Breast epithelium (tissue), 3 donors: ENCODE measurements at regions not wholly inside any gene's neighbourhood (a gene's known extent, or its start where the extent isn't known, plus 50 kb on each side); places are given as distances from the start of the nearest gene placed in this dataset.

ENCODE experiments used
- CTCF ChIP-seq, 3 donors: fragments of 450-650 bp; IDR thresholded peaks; one replicate each; pipeline ENCODE4 v1.5.1; 2016 to 2017; ENCODE audit warnings: antibody characterized with exemption in 3 of 3, mild to moderate bottlenecking in 3 of 3, moderate library complexity in 3 of 3
- POLR2A ChIP-seq: fragments of 450-650 bp; IDR thresholded peaks from one replicate; pipeline ENCODE4 v1.6.1; 2016; ENCODE audit warnings: antibody characterized with exemption, mild to moderate bottlenecking, moderate library complexity

- TF ChIP-seq CTCF (IDR thresholded peaks at IDR 0.05), result no peak
- no peak for TF ChIP-seq POLR2A
These were observed 124.1 kb upstream of the MPPED2 start for GRCh38 chr11:30710221-30710620.
